ENCODE measurements at regions not wholly inside any gene's neighbourhood (a gene's known extent, or its start where the extent isn't known, plus 50 kb on each side); places are given as distances from the start of the nearest gene placed in this dataset.
A peak's percentile ranks its signal among the peaks of the same experiment; 100 is the strongest.

- Histone ChIP-seq H3K4me3 (no peak overlapping the region), H3K9ac (ENCODE audit: insufficient read length) (no peak overlapping the region), H3K36me3 (ENCODE audit: insufficient read depth, low read length) (no peaks in the 10 kb centered on the region), H3K27ac (no peak overlapping the region), H3K9me3 (ENCODE audit: low read depth, low read length) (no peaks in the 10 kb centered on the region)
- no peak for TF ChIP-seq EZH2 (IDR thresholded peaks at IDR 0.05)
- no peak for TF ChIP-seq FOXP2 (optimal IDR thresholded peaks at IDR 0.05; ENCODE audit: control extremely low read depth, extremely low read length, insufficient read depth)
- TF ChIP-seq POLR2AphosphoS5 (IDR thresholded peaks at IDR 0.05; ENCODE audit: borderline replicate concordance, low read depth, low read length), result no peak
- no peak for DNase-seq (ENCODE audit: low read depth, low spot score)
Measured at GRCh38 chr4:149890531-149890930, 74.9 kb upstream of the IQCM start.

- H3K9ac ChIP-seq (ENCODE audit: insufficient read length), result no peak overlapping the region
- no peak for DNase-seq (ENCODE audit: low read depth, low spot score)
- H3K36me3 ChIP-seq (ENCODE audit: insufficient read depth, low read length), result no peaks in the 10 kb centered on the region
- no peak overlapping the region for H3K27ac ChIP-seq
- H3K4me3 ChIP-seq, result no peak overlapping the region
- no peak for TF ChIP-seq EZH2 (IDR thresholded peaks at IDR 0.05)
- TF ChIP-seq POLR2AphosphoS5 (IDR thresholded peaks at IDR 0.05; ENCODE audit: borderline replicate concordance, low read depth, low read length), result no peak
- no peak for TF ChIP-seq FOXP2 (optimal IDR thresholded peaks at IDR 0.05; ENCODE audit: control extremely low read depth, extremely low read length, insufficient read depth)
- no peaks in the 10 kb centered on the region for H3K9me3 ChIP-seq (ENCODE audit: low read depth, low read length)
Measured at GRCh38 chr4:149891426-149891825, 75.8 kb upstream of the IQCM start.

GRCh38 chr4:149896432-149896831 is 80.8 kb upstream of the IQCM start:
- Histone ChIP-seq H3K27ac (no peak overlapping the region), H3K9me3 (ENCODE audit: low read depth, low read length) (peaks cover 2% of the 10 kb centered on the region; the same call in 1 of the 2 replicates), H3K4me3 (no peak overlapping the region), H3K9ac (ENCODE audit: insufficient read length) (no peak overlapping the region), H3K36me3 (ENCODE audit: insufficient read depth, low read length) (no peaks in the 10 kb centered on the region)
- no peak for DNase-seq (ENCODE audit: low read depth, low spot score)
- TF ChIP-seq EZH2 (IDR thresholded peaks at IDR 0.05) (no peak), FOXP2 (optimal IDR thresholded peaks at IDR 0.05; ENCODE audit: control extremely low read depth, extremely low read length, insufficient read depth) (no peak), POLR2AphosphoS5 (IDR thresholded peaks at IDR 0.05; ENCODE audit: borderline replicate concordance, low read depth, low read length) (no peak)

GRCh38 chr4:149897783-149898182 is 82.1 kb upstream of the IQCM start:
- H3K36me3 ChIP-seq (ENCODE audit: insufficient read depth, low read length), result no peaks in the 10 kb centered on the region
- no peak for TF ChIP-seq EZH2 (IDR thresholded peaks at IDR 0.05)
- no peak for TF ChIP-seq POLR2AphosphoS5 (IDR thresholded peaks at IDR 0.05; ENCODE audit: borderline replicate concordance, low read depth, low read length)
- no peak for TF ChIP-seq FOXP2 (optimal IDR thresholded peaks at IDR 0.05; ENCODE audit: control extremely low read depth, extremely low read length, insufficient read depth)
- no peak overlapping the region for H3K9ac ChIP-seq (ENCODE audit: insufficient read length)
- DNase-seq (ENCODE audit: low read depth, low spot score), result no peak
- H3K9me3 ChIP-seq (ENCODE audit: low read depth, low read length), result peaks cover 2% of the 10 kb centered on the region; the same call in 1 of the 2 replicates
- H3K4me3 ChIP-seq, result no peak overlapping the region
- H3K27ac ChIP-seq, result no peak overlapping the region

- H3K9ac ChIP-seq (ENCODE audit: insufficient read length), result no peak overlapping the region
- no peak for TF ChIP-seq POLR2AphosphoS5 (IDR thresholded peaks at IDR 0.05; ENCODE audit: borderline replicate concordance, low read depth, low read length)
- TF ChIP-seq EZH2 (IDR thresholded peaks at IDR 0.05), result no peak
- TF ChIP-seq FOXP2 (optimal IDR thresholded peaks at IDR 0.05; ENCODE audit: control extremely low read depth, extremely low read length, insufficient read depth), result no peak
Measured at GRCh38 chr4:149901128-149901527, 85.5 kb upstream of the IQCM start.

GRCh38 chr4:149902242-149902641 is 86.6 kb upstream of the IQCM start:
- no peak overlapping the region for H3K9ac ChIP-seq (ENCODE audit: insufficient read length)
- no peak overlapping the region for H3K27ac ChIP-seq
- DNase-seq (ENCODE audit: low read depth, low spot score), result no peak
- no peak overlapping the region for H3K4me3 ChIP-seq
- peaks cover 2% of the 10 kb centered on the region; the same call in 1 of the 2 replicates for H3K9me3 ChIP-seq (ENCODE audit: low read depth, low read length)
- H3K36me3 ChIP-seq (ENCODE audit: insufficient read depth, low read length), result no peaks in the 10 kb centered on the region
- no peak for TF ChIP-seq POLR2AphosphoS5 (IDR thresholded peaks at IDR 0.05; ENCODE audit: borderline replicate concordance, low read depth, low read length)

More at GRCh38 chr4:149901128-149901527, 85.5 kb upstream of the IQCM start:
- Histone ChIP-seq H3K36me3 (ENCODE audit: insufficient read depth, low read length) (no peaks in the 10 kb centered on the region), H3K4me3 (no peak overlapping the region), H3K27ac (no peak overlapping the region), H3K9me3 (ENCODE audit: low read depth, low read length) (peaks cover 2% of the 10 kb centered on the region; the same call in 1 of the 2 replicates)
- DNase-seq (ENCODE audit: low read depth, low spot score), result no peak

- H3K9ac ChIP-seq (ENCODE audit: insufficient read length), result peak overlapping the region; percentile 26
- H3K36me3 ChIP-seq (ENCODE audit: insufficient read depth, low read length), result no peaks in the 10 kb centered on the region
- TF ChIP-seq FOXP2 (optimal IDR thresholded peaks at IDR 0.05; ENCODE audit: control extremely low read depth, extremely low read length, insufficient read depth), result no peak
- TF ChIP-seq EZH2 (IDR thresholded peaks at IDR 0.05), result no peak
- TF ChIP-seq POLR2AphosphoS5 (IDR thresholded peaks at IDR 0.05; ENCODE audit: borderline replicate concordance, low read depth, low read length), result no peak
- no peaks in the 10 kb centered on the region for H3K9me3 ChIP-seq (ENCODE audit: low read depth, low read length)
- no peak for DNase-seq (ENCODE audit: low read depth, low spot score)
- H3K27ac ChIP-seq, result peak overlapping the region; percentile 70
- H3K4me3 ChIP-seq, result peak overlapping the region; percentile 16
Measured at GRCh38 chr4:149910177-149910576, 94.5 kb upstream of the IQCM start.

GRCh38 chr4:149910604-149911350 is 95.1 kb upstream of the IQCM start:
- Histone ChIP-seq H3K4me3 (peak overlapping the region; percentile 16), H3K9ac (ENCODE audit: insufficient read length) (peak overlapping the region; percentile 26), H3K36me3 (ENCODE audit: insufficient read depth, low read length) (no peaks in the 10 kb centered on the region), H3K9me3 (ENCODE audit: low read depth, low read length) (no peaks in the 10 kb centered on the region), H3K27ac (peak overlapping the region; percentile 70)
- no peak for TF ChIP-seq EZH2 (IDR thresholded peaks at IDR 0.05)
- TF ChIP-seq FOXP2 (optimal IDR thresholded peaks at IDR 0.05; ENCODE audit: control extremely low read depth, extremely low read length, insufficient read depth), result no peak
- no peak for TF ChIP-seq POLR2AphosphoS5 (IDR thresholded peaks at IDR 0.05; ENCODE audit: borderline replicate concordance, low read depth, low read length)
- no peak for DNase-seq (ENCODE audit: low read depth, low spot score)

- no peak for TF ChIP-seq FOXP2 (optimal IDR thresholded peaks at IDR 0.05; ENCODE audit: control extremely low read depth, extremely low read length, insufficient read depth)
- no peak for TF ChIP-seq EZH2 (IDR thresholded peaks at IDR 0.05)
- no peak for TF ChIP-seq POLR2AphosphoS5 (IDR thresholded peaks at IDR 0.05; ENCODE audit: borderline replicate concordance, low read depth, low read length)
- Histone ChIP-seq H3K36me3 (ENCODE audit: insufficient read depth, low read length) (no peaks in the 10 kb centered on the region), H3K4me3 (no peak overlapping the region), H3K9me3 (ENCODE audit: low read depth, low read length) (no peaks in the 10 kb centered on the region), H3K27ac (no peak overlapping the region), H3K9ac (ENCODE audit: insufficient read length) (no peak overlapping the region)
- no peak for DNase-seq (ENCODE audit: low read depth, low spot score)
Measured at GRCh38 chr4:149911354-149911753, 95.7 kb upstream of the IQCM start.

Data from SK-N-MC (cell line).